HG03432 (cell line): ENCODE measurements at regions not wholly inside any gene's neighbourhood (a gene's known extent, or its start where the extent isn't known, plus 50 kb on each side); places are given as distances from the start of the nearest gene placed in this dataset.

Experiments
- ATAC-seq: cut with Tn5 transposase; IDR thresholded peaks from one replicate; pipeline ENCODE4 v1.9.1; 2021; ENCODE audit warnings: mild to moderate bottlenecking, moderate library complexity; ENCODE audit not compliant: unreplicated experiment

DNA sequence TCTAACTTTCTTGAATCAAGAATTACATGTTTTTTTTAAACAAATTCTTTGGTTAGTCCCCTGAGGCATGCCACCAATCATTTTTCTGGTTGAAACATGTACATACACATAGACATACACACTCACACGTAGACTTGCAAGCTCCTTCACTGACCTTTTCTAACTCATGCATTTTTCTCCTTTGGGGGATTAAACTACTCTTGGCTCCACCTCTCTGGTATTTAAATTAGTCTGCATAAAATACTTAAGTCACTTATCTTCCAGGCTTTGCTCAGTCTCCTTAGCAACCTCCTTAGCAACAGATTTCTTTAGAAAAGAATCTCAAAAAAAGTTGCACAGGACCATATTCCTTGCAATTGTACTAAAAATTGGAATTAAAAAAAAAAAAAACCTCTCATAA, 440.9 kb upstream of the LRRC7 start:
- no peak for ATAC-seq

DNA sequence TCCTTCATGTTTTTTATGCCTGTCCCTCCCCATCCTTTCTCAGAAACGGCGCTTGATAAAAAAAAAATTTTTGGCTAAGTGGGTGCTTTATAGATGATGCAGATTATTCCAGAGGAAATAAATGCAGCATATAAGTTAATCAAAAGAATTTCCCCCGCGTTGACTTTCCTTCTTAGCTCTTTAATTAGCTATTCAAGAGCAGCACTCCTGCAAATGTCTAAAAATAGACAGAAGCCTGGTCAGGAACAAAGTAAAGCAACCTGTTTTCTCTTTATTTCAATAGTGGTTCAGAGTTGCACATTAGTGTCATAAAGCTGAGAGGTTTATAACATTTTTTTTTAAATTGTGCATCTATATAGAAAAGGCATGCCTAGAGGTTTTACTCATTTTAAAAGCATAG, 439.5 kb upstream of the LRRC7 start:
- ATAC-seq = no peak

DNA sequence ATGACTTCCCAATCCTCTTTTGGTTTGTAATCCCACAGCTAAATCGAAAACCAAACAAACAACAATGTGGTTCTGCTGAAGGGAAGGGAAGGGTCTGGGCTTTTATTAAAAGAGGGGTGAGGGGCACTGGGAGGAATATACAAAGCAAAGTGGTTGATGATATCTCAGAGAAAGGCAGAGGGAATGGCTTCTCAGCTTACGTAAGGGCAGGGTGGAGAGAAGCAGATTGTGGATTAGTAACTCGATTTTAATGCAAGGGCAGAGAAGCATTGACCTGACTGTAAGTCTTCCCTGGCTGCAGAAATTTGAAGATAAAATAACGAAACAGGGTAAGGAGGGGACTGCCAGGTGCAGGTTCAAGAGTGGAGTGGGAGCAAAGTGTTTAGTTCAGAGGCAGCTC, 438.2 kb upstream of the LRRC7 start:
- no peak for ATAC-seq

DNA sequence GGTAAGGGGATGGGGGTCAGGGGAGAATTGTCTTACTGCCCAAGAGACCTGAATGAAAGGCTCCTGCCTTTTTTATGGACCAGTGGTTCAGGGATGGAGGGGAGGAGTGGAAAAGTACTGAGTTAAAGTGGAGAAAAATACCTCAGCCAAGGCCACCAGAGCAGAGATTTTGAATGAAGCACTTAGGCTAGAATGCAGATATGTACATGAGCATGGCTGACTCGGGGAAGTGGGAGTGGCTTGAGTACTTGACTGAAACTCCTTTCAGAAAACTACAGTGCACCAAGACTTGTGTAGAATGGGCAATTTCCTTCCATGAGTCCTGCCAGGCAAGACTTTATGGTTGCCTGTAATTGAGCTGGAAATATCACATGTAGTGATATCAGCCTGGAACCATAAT, 429.6 kb upstream of the LRRC7 start:
- ATAC-seq = no peak

DNA sequence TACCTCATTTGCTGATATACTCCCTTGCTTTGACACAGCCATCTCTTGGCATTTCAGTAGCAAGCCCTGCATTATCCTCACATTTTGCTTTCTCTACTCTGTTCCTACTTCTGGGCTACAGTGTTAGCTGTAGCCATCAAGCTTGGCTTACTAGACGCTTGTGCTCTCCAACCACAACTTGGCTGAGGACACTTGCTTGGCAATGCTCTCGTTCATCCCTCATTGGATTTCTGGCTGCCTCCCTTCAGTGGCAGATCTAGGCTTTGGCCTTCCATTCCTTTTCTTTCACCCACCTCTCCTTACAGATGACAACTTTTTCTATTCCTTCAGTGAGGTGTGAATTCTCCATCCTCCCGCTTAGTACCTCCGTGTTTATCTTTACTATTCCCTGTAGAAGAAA, 428.7 kb upstream of the LRRC7 start:
- no peak for ATAC-seq

DNA sequence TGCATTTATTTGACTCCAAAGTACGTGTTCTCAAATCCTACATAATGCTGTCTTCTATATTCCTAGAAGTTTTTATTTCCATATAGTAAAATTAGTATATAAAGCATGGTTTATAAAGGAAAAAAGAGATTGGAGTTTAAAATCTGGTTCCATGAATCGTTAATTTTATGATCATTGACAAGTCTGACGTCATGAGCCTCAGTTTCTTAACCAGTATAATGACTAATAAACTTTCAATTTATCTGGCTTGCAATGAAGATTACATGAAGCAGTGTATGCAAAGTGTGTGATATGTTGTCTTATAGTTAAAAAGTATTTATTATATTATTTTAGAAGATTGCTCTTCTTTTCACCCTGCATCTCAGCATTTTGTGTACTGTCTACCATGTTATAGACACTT, 421.4 kb upstream of the LRRC7 start:
- no peak for ATAC-seq

DNA sequence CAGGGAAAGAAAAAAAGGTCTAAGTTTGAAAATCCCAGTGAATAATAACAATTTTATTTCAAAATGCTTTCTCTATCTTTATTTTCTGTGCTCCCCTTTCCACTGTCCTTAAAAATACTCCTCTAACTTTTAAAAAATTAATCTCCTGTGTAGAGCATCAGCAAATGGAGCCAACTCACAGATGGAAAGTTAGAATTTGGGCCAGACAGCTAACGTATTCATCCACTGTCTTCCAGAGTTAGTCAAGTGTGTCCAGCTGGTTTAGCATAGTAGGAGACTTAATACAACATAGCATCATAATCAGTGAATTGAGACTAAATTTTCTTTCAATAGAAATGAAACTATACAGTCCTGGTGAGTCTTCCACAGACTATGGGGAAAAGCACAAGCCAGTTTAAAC, 419.0 kb upstream of the LRRC7 start:
- ATAC-seq = no peak

DNA sequence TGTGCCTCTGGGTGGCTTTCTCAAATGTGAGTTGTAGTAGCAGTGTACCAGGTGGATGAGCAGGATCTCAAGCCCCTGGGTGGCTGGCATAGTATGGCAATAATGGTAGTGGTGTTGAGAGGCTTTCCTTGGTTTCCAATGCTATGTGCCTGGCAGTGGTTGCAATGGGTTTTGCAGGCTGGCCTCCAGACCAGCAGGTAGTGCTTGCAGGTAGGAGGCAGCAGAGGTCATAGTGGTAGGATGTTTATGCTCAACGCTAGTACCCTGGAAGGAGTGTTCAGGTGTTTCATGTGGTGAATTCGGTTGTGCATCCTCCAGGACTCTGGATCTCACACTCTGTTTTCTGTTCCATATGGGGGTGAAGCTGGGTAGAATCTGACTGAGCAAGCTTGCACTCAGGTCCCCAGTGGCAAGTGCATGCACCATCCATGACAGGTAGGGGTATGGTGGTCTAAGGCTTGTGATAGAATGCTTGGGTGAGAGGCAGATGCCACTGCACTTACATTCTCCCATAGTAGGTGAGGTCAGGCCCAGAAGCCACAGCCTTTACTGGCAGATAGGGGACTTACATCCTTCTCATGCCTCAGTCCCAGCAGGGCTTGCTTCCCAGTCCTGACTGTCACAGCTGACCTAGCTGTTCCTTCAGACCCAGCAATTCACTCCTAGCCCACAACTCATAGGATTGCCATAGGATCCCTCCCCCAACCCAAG, 410.5 kb upstream of the LRRC7 start:
- ATAC-seq = no peak

DNA sequence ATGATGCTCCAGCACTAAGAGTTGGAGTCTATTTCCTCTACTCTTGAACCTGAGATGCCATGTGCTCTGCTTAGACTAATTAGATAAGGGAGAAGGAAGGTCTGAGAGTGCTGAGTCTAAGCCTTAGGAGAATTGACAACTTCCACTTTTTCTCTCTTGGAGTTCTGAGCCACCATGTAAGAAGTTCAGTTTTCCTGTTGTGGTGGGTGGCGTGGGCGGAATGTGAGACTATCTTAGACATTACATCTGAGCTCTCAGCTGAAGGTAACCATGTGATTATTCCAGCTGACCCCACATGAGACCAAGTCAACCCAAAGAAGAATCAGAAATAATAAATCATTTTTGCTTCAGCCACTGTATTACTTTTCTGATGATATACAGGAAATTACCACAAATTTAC, 404.5 kb upstream of the LRRC7 start:
- ATAC-seq = no peak

DNA sequence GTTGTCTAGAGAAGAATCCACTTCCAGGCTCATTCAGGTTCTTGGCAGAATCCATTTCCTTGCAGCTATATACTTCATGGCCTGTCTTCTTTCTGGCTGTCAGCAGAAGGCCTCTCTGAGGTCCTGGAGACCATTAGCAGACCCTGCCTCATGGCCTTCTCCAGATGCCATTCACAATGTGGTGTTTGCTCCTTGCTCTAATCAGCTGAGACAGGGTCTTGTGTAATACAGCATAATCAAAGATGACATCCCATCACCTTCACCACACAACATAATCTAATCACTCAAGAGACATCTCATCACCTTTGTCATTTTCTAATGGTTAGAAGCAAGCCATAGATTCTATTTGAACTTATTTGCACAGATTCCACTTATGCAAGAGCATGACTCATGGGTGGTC, 403.9 kb upstream of the LRRC7 start:
- ATAC-seq = no peak

DNA sequence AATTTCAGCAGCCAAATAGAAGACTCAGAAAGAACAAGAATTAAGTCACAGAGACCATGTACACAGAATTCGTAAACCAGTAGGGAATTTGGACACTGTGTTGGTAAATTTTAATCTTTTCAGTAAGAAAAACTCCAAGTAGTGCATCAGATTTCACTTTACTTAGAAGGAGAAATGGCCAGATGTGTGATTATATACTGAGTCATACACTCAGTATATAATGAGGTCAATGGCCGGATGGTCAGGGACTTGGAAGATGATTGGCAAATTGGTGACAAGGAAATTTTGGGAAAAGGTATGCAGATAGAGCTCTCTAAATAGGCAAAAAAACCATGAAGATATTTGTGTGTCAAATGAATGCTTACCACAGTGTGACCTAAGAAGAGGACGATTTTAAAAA, 399.8 kb upstream of the LRRC7 start:
- no peak for ATAC-seq

DNA sequence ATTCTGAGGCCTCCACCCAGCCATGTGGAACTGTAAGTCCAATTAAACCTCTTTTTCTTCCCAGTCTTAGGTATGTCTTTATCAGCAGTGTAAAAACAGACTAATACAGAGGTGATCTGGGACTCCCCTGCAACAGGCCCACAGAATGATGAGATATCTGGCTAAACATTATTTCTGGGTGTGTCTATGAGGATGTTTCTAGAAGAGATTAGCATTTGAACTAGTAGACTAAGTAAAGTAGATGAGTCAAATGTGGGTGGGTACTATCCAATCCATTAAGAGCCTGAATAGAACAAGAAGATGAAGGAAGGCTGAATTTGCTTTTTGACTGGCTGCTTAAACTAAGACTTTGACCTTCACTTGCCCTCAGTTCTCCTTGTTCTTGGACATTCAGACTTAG, 396.5 kb upstream of the LRRC7 start:
- no peak for ATAC-seq

DNA sequence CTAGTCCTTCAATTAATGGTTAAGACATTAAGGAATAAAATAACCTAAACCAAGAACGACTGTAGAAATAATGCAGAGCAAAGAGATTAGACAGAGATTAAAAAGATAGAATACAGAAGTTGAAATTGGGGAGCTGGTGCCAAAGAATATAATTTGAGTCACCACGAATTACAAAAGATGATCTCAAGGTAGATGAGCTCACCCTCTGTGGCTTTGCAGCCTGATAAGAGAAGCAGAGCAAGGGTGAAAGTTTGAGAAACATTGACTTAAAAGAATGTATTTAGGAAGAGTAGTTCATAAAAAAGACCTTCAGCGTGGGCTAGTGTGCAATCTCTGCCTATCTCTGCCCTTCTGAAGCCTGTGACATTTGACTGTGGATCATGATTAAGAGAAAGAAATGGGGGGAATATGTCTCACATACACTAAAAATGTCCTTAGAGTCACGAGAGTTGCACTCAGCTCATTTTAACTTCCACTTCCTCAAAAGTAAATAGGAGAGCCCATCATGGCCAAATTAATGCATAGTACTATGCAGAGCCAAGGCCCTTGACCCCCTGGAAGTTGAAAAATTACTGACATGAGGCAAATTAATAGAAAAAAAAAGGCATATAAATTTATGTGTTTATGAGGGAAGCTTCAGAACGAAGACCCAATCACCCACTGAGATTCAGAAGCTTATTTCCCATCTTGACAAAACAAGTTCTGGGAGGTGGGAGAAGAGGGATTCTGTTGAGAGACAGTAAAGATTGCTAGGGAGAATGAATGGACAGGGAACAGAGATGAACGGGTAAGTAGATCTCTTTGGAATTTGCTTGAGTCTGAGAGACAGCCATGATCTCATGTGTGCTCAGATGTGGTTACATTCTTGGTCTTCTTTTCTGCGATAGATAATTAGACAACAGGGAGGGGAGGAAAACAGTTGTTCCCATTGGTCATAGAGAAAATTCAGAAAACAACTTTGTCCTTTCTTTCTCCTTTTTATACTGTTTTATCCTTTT, 395.4 kb upstream of the LRRC7 start:
- ATAC-seq = no peak

DNA sequence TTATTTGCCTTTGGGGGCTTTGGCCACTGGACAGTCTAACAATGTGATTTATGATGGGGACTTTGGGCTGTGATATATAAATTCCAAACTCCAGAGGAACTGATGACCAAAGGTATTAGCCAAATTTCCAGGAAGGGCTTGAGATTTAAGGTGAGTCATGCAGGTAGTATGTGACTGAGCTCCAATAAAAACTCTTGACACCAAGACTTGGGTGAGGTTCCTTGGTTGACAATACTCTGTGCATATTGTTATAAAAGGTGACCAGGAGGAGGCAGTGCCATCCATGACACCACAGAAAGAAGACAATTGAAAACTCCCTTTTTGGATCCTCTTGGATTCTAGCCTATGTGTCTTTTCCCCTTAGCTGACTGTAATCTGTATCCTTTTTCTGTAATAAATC, 392.7 kb upstream of the LRRC7 start:
- no peak for ATAC-seq

DNA sequence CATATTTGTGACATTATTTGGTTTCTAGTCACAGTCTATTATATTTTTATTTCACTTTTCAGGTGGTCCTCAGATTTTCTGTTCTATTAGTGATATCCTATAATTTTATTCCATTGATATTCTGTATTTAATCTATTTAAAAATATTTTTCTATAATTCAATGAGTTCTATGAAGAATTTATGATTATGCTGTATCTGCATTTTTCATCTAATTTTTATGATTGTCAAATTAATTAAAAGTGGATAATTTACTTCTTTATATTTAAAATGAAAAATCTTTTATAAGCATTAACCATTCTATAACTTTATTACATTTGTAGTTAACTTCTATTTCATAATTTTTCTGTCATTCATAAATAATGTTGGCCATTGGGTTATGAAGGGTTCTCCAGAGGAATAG, 387.4 kb upstream of the LRRC7 start:
- ATAC-seq = no peak

DNA sequence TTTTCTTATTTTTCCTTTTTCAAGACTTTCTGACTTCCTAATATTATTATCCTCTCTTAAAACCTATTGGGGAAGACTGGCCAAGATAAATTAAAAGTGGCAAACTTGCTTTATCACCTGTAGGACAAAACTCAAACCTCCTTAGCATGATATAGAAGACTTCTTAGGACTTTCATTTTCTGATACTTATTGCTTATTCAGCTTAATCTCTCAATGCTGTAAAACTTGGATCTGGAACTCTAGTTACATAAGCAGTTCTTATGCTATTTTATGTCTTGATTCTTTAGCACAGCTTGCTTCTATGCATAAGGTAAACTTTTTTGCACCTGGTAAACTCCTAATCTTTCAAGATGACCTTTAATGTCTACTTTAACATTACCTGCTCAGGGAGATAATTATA, 382.3 kb upstream of the LRRC7 start:
- ATAC-seq = no peak

DNA sequence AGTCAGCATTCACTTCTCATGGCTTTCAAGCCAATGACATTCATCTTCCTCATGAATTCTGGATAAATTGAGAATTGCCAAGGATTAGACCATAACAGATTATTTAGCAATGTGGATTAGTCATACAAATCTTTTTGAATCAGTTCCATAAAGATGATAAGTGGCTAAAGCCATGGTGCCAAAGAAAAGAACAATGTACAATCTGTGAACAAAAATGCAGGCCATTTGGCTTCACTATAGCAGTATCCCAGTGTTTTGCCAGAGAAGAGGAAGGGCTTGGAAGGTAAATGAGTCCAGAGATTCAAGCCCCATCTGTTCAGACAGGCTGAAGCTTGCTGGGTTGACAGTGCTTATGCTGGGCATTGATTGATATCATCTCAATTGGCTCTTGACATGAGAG, 376.4 kb upstream of the LRRC7 start:
- ATAC-seq = no peak

DNA sequence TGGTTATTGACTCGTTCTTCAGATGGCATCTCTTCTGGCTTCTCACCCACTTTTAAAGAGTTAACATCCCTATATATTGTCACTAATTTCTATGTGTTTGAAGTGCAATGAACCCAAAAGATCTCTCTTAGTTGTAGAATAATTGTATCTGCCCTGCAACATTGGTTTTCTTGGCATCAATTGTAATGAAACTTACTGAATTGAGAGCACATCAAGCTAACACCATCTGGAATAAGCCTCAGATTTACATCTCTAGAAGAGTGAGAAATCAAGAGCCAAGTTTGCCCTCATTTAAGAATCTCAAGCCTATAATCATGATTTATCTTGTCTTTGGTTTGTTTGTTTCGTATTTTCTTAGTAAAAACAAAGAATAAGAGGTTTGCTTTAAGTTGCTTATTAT, 372.6 kb upstream of the LRRC7 start:
- ATAC-seq = no peak

DNA sequence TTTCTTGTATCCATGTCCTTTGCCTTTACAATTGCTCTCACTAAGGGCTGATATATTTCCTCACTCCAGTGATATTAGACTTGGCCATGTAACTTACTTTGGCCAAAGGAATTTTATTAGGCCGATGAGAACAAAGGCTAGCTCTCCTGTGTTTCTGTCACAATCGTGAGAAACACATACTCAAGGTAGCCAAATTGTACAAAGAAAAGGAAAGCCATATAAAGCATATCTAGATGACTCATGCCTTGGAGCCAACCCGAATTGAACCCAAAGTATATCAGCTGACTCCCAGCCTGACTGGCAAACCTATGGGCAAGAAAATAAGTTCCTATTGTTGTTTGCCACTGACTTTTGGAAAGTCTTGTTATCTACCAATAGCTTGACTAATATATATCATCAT, 371.7 kb upstream of the LRRC7 start:
- no peak for ATAC-seq

DNA sequence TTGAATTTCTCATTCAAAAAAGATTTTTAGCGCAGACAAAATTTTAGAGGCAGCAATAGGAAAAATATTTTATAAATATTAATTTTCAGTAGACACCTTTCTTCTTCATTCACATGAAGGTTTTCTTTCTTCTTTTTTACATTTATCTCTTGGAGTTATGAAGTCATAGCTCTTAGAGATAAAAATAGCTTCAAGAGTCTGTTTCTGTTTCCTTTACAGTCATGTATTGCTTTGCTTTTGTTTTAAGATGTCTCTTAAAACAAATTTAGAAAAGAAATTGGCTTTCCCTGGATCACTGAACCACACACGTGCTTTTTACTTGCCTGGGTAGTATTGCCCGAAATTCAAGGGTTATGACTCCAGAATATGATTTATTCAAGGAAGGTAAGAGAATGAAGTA, 369.9 kb upstream of the LRRC7 start:
- ATAC-seq = no peak

DNA sequence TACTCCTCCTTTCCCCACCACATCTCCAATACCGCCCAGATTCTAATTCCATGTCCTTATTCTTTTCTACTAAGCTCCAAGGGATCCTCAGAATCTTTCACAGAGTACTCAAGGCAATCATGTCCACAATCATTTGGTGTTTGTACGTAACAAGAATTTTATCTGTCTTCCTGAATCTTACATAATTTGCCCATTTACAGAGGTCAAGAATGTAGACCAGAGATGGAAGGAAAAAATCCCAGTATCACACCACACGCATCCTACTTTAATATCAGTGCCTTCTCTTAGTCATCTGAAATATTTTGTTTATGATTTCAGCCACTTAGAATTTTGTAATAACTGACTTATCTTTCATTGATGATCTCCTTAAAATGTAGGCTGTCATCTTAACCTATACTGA, 366.0 kb upstream of the LRRC7 start:
- no peak for ATAC-seq

DNA sequence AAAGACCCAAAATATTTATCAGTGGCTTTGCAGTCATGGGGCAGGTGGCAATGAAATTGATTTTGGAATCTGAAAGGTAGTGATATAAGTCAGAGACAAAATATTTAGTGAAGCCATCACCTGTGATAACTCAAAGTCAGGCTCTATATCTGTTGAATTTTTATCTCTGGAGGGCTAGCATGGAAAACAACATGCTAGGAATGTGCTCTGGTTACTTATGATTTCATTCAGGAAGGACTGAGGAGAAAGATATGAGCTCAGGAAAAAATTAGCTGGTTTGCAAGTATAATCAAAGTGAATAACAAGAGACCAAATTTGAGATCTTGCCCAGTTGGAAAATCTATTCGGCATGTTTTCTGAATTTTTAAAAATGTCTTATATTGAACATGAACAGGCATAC, 364.6 kb upstream of the LRRC7 start:
- ATAC-seq = no peak
